WI38 (cell line): ENCODE measurements at regions not wholly inside any gene's neighbourhood (a gene's known extent, or its start where the extent isn't known, plus 50 kb on each side); places are given as distances from the start of the nearest gene placed in this dataset.

Experiments used
- H3K4me3 ChIP-seq: 2 replicates; pipeline ENCODE4 v1.5.1; 2011; ENCODE audit warnings: low read depth, mild to moderate bottlenecking, control low read depth, low read length
- TF ChIP-seq, protein P1 (sequence below): IDR thresholded peaks from 2 replicates; pipeline ENCODE4 v1.5.1; 2012; ENCODE audit warnings: low read depth, mild to moderate bottlenecking, control low read depth, low read length

DNA sequence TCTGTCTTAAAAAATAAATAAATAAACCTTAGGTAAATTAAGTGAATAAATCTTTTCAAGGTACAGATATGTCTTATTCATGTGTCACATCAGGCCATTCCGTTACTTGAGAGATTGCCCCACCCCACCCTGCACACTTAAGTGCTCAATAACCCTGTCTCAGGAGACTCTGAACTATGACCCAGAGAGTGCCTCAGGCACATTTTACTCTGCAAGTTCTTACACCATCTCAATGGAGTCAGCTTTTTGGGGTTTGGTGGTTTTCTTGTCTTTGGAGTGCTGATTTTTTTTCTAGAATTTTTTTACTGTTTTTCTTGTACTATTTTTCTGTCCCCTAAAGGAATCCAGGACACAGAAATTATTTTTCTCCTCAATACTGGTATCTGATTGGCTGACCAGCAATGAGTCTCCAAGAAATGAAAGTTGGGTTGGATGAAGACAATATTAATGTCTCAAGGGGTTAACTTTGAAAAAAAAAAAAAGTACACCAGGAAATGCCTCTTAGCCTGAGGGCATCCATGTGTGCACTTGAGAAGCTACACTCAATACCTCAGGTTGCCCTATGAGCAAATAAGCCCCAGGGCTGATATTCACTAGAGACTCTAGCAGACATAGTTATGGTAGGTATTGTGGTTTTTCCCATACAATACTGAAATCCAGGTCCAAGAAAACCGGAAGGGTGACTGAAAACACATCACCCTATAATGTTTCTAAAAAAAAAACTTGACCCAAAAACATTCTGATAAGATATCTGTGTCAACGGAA, 114.6 kb upstream of the ZNF91 start:
- TF ChIP-seq, protein P1, sequence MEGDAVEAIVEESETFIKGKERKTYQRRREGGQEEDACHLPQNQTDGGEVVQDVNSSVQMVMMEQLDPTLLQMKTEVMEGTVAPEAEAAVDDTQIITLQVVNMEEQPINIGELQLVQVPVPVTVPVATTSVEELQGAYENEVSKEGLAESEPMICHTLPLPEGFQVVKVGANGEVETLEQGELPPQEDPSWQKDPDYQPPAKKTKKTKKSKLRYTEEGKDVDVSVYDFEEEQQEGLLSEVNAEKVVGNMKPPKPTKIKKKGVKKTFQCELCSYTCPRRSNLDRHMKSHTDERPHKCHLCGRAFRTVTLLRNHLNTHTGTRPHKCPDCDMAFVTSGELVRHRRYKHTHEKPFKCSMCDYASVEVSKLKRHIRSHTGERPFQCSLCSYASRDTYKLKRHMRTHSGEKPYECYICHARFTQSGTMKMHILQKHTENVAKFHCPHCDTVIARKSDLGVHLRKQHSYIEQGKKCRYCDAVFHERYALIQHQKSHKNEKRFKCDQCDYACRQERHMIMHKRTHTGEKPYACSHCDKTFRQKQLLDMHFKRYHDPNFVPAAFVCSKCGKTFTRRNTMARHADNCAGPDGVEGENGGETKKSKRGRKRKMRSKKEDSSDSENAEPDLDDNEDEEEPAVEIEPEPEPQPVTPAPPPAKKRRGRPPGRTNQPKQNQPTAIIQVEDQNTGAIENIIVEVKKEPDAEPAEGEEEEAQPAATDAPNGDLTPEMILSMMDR = no peak
- H3K4me3 ChIP-seq = no peak overlapping the region

DNA sequence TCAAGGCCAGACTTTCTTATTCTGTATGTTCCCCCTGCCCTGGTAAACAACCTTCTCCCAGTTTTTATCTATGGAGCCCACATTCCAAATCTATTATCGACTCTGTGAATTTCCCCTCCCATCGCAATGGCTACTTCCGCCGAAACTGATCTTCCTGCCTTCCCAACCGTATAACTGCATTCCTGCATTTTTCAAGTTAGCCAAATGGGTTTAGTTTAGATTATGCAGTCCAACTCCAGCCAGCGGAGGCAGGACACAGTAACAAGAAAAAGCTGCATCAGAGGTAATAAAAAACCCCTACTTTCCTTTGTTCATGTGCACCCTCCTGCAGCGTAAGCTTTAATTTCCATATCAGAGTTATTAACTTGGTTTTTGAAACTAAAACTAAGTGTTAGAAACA, 112.2 kb upstream of the ZNF91 start:
- TF ChIP-seq, protein P1 = no peak
- no peak overlapping the region for H3K4me3 ChIP-seq

DNA sequence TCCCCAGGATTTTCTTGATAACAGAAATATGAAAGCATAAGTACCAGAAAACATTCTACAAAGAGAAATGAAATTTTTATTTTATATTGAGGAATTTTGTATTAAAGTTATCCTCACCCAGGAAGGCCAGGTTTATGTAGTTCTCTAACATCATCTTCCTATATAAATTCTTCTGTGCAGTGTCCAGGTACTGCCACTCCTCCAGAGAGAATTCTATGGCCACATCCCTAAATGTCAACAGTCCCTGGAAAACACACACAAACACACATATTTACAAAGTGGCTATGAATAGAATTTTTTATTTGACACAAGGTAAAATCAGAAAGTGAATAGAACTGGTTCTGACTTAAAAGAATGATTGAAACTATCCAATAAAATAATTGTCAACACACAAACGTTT, 110.5 kb upstream of the ZNF91 start:
- TF ChIP-seq, protein P1 = no peak
- H3K4me3 ChIP-seq = no peak overlapping the region

DNA sequence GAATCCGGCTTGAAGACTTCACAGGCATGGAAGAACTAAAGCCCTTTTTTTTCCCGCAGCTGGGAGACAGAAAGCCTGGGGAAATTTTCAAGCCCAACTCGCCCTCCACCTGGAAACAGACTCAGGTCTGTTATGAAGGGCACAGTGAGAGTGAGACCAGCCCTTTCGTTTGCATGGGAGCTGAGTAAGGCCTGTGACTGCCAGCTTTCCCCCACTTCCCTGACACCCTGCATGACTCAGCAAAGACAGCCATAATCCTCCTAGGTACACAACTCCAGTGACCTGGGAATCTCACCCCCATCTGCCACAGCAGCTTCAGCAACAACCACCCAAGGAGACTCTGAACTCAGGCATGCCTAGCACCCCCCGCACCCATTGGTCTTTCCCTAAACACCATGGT, 87.6 kb upstream of the ZNF91 start:
- no peak overlapping the region for H3K4me3 ChIP-seq
- TF ChIP-seq, protein P1 = no peak

DNA sequence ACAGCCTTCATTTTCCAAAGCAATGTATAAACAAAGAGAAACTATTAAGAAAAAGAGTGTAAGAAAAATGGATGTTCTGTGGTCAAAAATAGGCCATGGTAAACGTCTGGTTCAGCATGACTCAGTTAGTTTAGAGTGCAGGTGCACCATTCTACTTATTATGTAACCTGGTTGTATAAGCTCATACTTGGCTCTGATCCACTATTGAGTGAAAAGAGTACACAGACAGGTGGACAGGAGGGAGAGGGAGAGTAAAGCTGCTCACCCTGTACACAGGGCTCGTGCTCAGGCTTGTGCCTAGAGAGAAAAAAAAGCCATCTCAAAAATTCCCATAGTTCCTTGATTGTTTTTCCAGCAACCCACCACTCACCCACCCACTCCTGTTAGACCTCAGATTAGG, 85.8 kb upstream of the ZNF91 start:
- no peak overlapping the region for H3K4me3 ChIP-seq
- TF ChIP-seq, protein P1 = no peak

DNA sequence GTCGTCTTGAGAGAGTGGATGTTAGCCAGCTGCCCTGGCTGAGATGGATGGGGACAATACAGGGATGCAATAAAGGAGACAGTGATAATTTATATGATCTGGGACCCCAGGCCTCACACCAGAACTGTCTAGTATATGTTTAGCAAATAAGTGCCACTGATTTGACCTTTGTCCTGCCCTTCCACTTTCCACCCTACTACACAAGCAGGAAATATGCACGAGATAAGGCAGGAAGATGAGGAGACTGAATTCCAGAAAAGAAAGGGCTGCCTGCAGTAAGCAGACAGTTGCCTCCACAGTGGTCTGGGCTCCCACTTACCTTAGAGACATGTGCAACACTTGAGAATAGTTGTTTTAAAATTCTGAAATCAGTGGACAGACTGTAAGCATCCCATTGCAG, 80.2 kb upstream of the ZNF91 start:
- TF ChIP-seq, protein P1 = no peak
- no peak overlapping the region for H3K4me3 ChIP-seq

DNA sequence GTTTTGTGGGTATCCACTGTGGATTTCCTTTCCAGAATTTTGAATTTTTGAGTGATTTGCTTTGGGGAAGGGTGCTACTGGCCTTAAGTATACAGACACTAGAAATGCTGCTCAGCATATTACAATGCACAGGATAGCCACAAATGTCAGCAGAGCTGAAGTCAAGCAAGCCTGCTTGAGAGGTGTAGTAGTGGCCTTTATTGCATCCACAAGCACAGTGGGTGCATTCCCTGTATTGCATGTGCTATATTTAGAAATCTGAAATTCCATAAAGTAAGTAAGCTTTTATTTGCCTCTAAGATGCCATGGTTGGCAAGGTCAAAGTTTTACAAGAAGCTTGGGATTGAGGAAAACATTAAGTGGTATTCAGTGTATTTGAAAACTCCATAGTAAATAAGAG, 79.5 kb upstream of the ZNF91 start:
- no peak overlapping the region for H3K4me3 ChIP-seq
- TF ChIP-seq, protein P1 = no peak
